ENCODE measurements at regions not wholly inside any gene's neighbourhood (a gene's known extent, or its start where the extent isn't known, plus 50 kb on each side); places are given as distances from the start of the nearest gene placed in this dataset.

DNA sequence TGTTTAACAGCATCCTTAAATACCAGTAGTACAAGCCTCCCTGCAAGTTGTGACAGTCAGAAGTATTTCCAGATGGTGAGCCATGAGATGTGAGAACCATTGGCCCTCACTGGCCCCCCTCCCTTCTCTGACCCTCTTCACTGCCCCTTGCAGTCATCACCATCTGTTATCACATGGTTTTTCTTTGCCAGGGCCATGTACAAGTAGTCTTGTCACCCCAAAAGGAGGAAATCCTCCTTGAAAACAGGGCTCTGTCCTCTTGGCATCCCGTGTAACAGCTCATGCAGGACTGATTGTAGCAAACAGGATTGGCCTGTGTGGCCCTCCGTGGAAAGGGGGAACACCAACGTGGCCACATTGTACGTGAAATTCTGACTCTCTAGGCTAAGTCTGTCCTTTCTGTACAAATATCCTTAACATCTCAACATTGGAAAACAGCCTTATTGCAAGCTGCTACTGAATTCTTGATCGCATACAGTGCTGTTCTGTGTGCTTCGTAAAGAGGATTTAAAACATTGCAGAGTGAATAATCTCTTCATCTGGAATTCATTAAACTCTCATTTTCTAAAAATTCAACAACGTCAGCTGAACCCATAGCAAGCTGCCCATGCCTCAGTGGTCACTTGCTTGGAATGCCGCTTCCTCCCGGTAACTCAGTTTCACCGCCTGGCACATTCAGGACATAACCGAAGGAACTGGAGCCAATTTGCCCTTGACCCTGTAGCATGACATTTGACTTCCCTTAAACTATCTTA, 171.7 kb downstream of the ATPSCKMT start:
- no peak for DNase-seq (ENCODE audit: low read depth, low spot score)

GRCh38 chr5:10073441-10074104, 176.1 kb downstream of the ATPSCKMT start:
- no peak for DNase-seq (ENCODE audit: low read depth, low spot score)

- DNase-seq (ENCODE audit: low read depth, low spot score), result no peak
These were observed 179.9 kb downstream of the ATPSCKMT start for GRCh38 chr5:10069637-10070313.

- no peak for DNase-seq (ENCODE audit: low read depth, low spot score)
These were observed 184.2 kb downstream of the ATPSCKMT start for GRCh38 chr5:10065428-10066000.

- DNase-seq (ENCODE audit: low read depth, low spot score), result no peak
These were observed 185.0 kb downstream of the ATPSCKMT start for GRCh38 chr5:10064546-10065195.

DNA sequence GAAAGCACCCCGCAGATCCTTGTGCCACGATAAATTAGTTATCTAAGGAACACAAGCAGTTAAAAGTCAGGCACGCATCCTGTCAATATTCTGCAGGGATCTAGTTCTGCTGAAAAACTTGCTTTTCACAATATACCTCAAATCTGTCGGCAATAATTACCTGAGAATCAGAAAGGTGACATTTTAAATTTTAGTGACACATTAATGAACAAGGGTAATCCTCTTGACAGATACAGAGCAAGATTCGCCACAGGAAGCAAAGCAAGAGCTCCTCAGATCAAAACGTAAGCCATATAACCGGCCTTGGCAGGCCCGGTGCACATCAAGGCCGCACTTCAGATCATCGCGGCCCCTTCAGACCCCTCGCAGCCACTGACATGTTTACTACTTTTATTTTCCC, 185.7 kb downstream of the ATPSCKMT start:
- no peak for DNase-seq (ENCODE audit: low read depth, low spot score)

DNA sequence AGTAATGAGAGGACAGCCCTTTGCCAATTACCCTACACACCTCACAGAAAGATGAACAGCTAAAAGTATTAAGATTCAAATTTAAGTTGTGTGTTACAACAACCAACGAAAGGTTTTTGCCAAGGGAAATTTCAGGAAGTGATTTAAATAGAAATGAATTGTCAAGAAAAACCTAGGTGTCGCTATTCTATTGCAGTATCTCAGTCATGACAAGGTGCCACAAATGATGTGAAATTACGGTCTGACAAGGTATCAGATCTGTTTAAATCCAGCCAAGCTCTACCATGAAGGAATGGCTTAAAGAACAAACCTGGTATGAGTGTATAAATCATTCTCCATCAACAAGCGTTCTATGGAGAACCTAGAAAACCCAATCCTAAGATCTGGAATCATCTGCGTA, 189.7 kb downstream of the ATPSCKMT start:
- DNase-seq (ENCODE audit: low read depth, low spot score), result no peak

DNA sequence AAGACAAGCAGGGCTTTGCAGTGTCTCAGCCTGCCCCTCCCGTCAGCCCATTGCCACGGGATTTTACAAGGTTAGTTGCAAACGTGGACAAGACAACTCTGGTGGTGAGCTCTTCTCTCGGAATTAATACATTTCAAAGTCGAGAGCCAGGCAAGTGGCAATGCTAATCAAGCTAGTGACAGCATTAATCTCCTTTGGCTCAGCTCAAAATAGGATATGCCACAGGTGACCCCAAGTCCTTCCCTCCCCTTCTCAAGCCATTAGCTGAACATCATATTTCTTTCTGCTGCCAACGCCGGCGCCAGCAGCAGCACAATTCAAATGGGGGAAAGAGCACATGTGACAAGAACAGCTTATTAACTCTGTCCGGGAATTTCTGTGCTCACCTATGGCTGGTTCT, 190.1 kb downstream of the ATPSCKMT start:
- DNase-seq (ENCODE audit: low read depth, low spot score), result no peak

DNA sequence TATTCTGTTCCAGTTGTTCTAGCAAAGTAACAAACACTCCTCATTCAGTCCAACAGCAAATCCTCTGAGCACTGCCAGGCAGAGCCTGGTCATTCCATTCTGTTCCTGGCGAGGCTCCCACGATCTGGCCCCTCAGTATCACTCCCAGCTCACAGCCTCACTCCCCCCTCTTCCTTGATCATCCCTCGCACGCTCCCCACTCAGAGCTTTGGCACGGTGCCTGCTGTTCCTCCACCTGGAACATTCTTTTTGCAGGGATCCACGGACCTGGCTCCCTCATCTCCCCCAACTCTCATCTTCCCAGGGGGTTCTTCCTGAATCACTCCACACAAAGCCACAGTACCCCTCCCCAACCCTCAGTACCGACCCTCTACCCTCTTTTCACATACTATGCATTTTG, 192.3 kb downstream of the ATPSCKMT start:
- DNase-seq (ENCODE audit: low read depth, low spot score), result no peak

DNA sequence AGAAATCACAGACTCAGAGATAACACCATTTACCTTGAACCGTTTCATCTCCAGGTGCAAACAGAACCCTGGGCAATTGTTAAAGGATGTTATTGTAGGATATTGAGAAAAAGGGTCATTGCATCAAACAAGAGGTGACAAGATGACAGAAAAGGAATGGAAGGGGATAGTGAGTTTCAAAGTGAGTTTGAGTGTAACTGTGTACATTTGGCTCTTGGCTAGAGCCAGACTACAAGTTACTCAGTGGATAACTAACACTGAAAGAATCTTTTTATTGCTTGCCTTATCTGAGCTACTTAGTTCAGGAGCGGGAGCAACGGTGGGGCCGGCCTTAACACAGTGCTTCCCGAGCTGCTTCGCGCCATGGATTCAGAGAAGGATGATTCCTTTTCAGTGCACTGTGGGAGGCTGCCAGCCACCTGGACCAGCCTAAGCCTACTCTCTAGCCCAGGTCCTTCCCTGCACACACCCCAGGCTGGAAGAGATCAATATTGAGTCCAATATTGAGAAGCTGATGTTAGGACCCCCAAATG, 193.4 kb downstream of the ATPSCKMT start:
- DNase-seq (ENCODE audit: low read depth, low spot score), result no peak

DNA sequence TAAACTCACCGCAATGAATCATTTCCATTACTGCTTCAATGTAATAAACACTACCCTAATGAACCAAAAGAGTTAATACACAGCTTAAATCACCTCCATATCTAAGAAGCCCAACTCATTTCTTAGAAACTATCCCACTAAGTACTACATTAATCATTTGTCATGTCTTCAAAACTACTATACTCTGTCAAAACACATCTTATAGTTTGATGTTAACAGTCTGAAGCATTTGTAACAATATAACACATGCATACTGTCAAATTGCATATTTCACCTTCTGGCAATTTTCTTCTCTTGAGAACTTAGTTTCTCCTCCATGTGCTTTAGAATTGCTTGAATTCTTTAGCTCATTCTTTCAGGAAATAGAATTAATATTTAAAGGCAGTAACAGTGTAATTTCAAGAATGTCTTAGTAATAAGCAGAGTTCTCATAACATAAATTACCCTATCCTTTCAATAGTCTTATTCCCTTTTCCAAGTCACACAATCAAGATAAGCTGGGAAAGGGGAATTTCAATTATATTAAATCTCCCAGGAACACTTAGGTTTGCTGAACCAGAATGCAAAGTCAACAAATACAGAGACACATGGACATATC, 199.7 kb downstream of the ATPSCKMT start:
- no peak for DNase-seq (ENCODE audit: low read depth, low spot score)

DNA sequence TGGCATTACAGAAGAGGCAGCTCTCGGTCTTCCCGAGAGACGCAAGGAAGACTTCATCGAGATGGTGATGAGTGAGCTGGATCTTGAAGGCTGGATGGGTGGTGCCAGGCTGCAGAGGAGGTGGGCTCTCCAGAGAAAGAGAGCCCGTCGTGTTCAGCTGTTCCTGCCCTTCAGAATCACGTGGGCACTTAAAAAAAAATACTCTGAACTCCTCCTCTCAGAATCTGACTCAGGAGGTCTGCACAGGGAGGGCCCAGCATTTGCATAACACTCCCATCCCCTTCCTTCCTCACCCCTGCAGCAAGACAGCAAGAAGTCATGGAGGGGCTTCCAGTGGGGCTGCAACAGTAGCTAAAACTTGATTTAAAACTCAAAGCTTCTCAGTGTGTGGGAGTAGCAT, 203.0 kb downstream of the ATPSCKMT start:
- DNase-seq (ENCODE audit: low read depth, low spot score), result no peak

DNA sequence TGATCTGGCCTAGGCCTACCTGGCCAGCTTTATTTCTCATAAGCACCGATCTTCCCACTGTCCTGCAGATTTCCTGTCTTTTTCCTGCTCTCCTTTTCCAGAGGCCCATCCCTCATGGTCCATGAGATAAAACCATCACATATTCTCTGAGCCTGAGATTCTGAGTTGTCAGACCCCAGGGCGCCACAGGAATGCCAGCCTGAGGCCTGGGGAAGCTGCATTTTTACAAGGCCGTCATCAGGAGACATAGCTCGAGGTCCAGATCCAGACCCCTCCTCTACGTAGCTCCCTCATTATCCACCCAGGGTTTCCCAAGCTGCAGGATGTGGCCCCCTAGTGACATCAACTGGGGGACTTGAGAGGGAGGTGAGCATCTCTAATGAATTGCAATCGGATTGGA, 204.3 kb downstream of the ATPSCKMT start:
- DNase-seq (ENCODE audit: low read depth, low spot score), result no peak

DNA sequence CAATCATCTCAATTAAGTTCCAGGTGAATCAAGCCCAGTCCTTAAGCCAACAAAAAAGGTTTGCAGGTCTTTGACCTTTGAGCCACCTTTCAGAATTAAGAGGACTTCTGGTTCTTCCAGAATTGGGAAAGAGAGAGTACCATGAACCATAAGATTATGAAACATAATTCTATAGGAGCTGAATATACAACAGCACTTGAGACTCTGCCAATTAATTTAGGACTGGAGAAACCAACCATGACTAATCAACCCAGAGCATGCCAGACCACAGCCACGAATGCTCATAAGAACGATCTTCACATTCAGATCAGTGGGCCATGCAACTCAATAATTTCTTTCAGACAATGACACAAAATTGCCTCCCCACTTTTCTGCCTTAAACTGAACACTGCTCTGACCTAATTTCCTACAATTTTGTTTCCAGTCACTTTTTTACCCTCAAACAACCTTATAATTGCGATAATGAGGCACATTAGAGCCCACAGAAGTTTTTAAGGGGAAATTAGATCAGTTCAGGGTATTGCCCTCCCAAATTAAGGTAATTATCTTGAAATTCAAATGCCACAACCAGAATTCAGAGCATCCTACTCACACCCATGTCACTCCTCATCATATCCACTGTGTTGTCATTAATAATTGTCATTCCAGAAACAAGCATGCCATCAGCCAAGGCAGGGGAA, 213.4 kb downstream of the ATPSCKMT start:
- DNase-seq (ENCODE audit: low read depth, low spot score), result no peak

- no peak for DNase-seq (ENCODE audit: low read depth, low spot score)
These were observed 215.7 kb downstream of the ATPSCKMT start for GRCh38 chr5:10034001-10034400.

GRCh38 chr5:10031817-10032216, 217.9 kb downstream of the ATPSCKMT start:
- DNase-seq (ENCODE audit: low read depth, low spot score), result no peak

GRCh38 chr5:10030219-10030831, 219.4 kb downstream of the ATPSCKMT start:
- peak; percentile 57 for DNase-seq (ENCODE audit: low read depth, low spot score)

DNA sequence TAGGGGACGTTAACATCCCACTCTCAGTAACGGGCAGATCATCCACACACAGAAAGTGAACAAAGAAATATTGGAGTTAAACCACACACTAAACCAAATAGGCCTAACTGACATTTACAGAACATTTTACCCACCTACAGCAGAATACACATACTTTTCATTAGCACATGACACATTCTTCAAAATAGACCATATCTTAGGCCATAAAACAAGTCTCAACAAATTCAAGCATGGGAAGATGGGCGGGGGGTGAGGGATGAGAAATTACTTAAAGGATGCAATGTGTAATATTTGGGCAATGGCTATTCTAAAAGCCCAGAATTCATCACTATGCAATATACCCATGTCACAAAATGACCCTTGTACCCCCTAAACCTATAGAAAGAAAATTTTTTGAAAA, 226.2 kb downstream of the ATPSCKMT start:
- DNase-seq (ENCODE audit: low read depth, low spot score), result no peak

- no peak for DNase-seq (ENCODE audit: low read depth, low spot score)
These were observed 228.4 kb downstream of the ATPSCKMT start for GRCh38 chr5:10021248-10021647.

- DNase-seq (ENCODE audit: low read depth, low spot score), result no peak
These were observed 230.5 kb downstream of the ATPSCKMT start for GRCh38 chr5:10019236-10019635.

All from iPS DF 19.7 (cell line).